Ishikawa (cell line): ENCODE measurements at regions not wholly inside any gene's neighbourhood (a gene's known extent, or its start where the extent isn't known, plus 50 kb on each side); places are given as distances from the start of the nearest gene placed in this dataset.

Experiments used
- CEBPB ChIP-seq: IDR thresholded peaks from 2 replicates; pipeline ENCODE4 v1.6.1; 2012
- CREB1 ChIP-seq: IDR thresholded peaks from 2 replicates; pipeline ENCODE4 v1.6.1; 2012; ENCODE audit warnings: low read depth
- EGR1 ChIP-seq: IDR thresholded peaks from 2 replicates; pipeline ENCODE4 v1.6.1; 2012
- EP300 ChIP-seq: IDR thresholded peaks from 2 replicates; pipeline ENCODE4 v1.6.1; 2012; ENCODE audit warnings: borderline replicate concordance
- FOXM1 ChIP-seq: IDR thresholded peaks from 2 replicates; pipeline ENCODE4 v1.6.1; 2012; ENCODE audit warnings: low read depth, borderline replicate concordance
- MAX ChIP-seq: IDR thresholded peaks from 2 replicates; pipeline ENCODE4 v1.6.1; 2012
- NFIC ChIP-seq: IDR thresholded peaks from 2 replicates; pipeline ENCODE4 v1.6.1; 2012
- RAD21 ChIP-seq: IDR thresholded peaks from 2 replicates; pipeline ENCODE4 v1.6.1; 2012; ENCODE audit warnings: low read depth
- REST ChIP-seq: IDR thresholded peaks from 2 replicates; pipeline ENCODE4 v1.6.1; 2012; ENCODE audit warnings: low read depth, mild to moderate bottlenecking
- TAF1 ChIP-seq: IDR thresholded peaks from 2 replicates; pipeline ENCODE4 v1.6.1; 2012; ENCODE audit warnings: low read depth, mild to moderate bottlenecking
- TCF12 ChIP-seq: IDR thresholded peaks from 2 replicates; pipeline ENCODE4 v1.6.1; 2012; ENCODE audit warnings: low read depth
- TEAD4 ChIP-seq: IDR thresholded peaks from 2 replicates; pipeline ENCODE4 v1.6.1; 2012
- USF1 ChIP-seq: IDR thresholded peaks from 2 replicates; pipeline ENCODE4 v1.6.1; 2012
- YY1 ChIP-seq: IDR thresholded peaks from 2 replicates; pipeline ENCODE4 v1.6.1; 2012; ENCODE audit warnings: low read depth
- ZBTB7A ChIP-seq: IDR thresholded peaks from 2 replicates; pipeline ENCODE4 v1.6.1; 2012; ENCODE audit warnings: low read depth

- no peak for TF ChIP-seq CREB1
- TF ChIP-seq YY1: no peak
- no peak for TF ChIP-seq NFIC
- TF ChIP-seq EP300: no peak
- no peak for TF ChIP-seq TAF1
- no peak for TF ChIP-seq MAX
- TF ChIP-seq ZBTB7A: no peak
- no peak for TF ChIP-seq FOXM1
- no peak for TF ChIP-seq REST
- TF ChIP-seq USF1: no peak
- TF ChIP-seq CEBPB: no peak
- no peak for TF ChIP-seq EGR1
- TF ChIP-seq RAD21: no peak
- no peak for TF ChIP-seq TEAD4
- TF ChIP-seq TCF12: no peak
These were observed 311.7 kb upstream of the HTR2C start for GRCh38 chrX:114272096-114272686.

GRCh38 chrX:114268643-114269042 lies 315.2 kb upstream of the HTR2C start:
- no peak for TF ChIP-seq USF1
- no peak for TF ChIP-seq TEAD4
- TF ChIP-seq REST: no peak
- TF ChIP-seq FOXM1: no peak
- no peak for TF ChIP-seq YY1
- no peak for TF ChIP-seq NFIC
- no peak for TF ChIP-seq CREB1
- no peak for TF ChIP-seq MAX
- no peak for TF ChIP-seq EP300
- TF ChIP-seq TAF1: no peak
- TF ChIP-seq RAD21: no peak
- TF ChIP-seq CEBPB: no peak
- no peak for TF ChIP-seq TCF12
- TF ChIP-seq EGR1: no peak
- TF ChIP-seq ZBTB7A: no peak

GRCh38 chrX:114267142-114267541 lies 316.7 kb upstream of the HTR2C start:
- TF ChIP-seq TEAD4 (no peak), RAD21 (no peak), FOXM1 (no peak), CREB1 (no peak), NFIC (no peak), MAX (no peak), TCF12 (no peak), USF1 (no peak), ZBTB7A (no peak), EGR1 (no peak), YY1 (no peak), EP300 (no peak), CEBPB (no peak), REST (no peak)

GRCh38 chrX:114252186-114252585 lies 331.7 kb upstream of the HTR2C start:
- TF ChIP-seq CEBPB (no peak), YY1 (no peak), REST (no peak), ZBTB7A (no peak), USF1 (no peak), NFIC (no peak), EGR1 (no peak), RAD21 (no peak), FOXM1 (no peak), TEAD4 (no peak), TCF12 (no peak), MAX (no peak), EP300 (no peak), CREB1 (no peak), TAF1 (no peak)
